GM03348 (cell line): ENCODE measurements at regions not wholly inside any gene's neighbourhood (a gene's known extent, or its start where the extent isn't known, plus 50 kb on each side); places are given as distances from the start of the nearest gene placed in this dataset.

Experiments
- DNase-seq: peaks from one replicate; pipeline ENCODE4 v3.0.0; 2012; ENCODE audit warnings: low spot score

DNA sequence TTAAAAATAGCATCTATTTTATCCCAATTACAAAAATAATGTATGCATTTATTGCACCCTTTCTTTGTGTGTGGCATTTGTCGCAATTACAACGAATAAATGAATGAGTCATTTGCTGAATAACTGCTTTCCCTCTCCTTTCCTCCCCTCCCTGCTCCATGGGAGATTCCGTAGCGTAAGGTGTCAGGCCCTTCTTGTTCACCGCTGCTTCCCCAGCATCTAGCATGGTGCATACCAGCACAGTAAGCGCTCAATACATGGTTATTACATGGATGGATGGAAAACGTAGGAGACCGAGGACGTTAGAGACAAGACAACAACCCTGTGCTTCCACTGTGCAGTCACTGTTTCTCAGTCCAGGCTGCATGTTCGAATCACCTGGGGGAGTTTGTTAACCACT is 336.0 kb upstream of the EEF2KMT start:
- no peak for DNase-seq

DNA sequence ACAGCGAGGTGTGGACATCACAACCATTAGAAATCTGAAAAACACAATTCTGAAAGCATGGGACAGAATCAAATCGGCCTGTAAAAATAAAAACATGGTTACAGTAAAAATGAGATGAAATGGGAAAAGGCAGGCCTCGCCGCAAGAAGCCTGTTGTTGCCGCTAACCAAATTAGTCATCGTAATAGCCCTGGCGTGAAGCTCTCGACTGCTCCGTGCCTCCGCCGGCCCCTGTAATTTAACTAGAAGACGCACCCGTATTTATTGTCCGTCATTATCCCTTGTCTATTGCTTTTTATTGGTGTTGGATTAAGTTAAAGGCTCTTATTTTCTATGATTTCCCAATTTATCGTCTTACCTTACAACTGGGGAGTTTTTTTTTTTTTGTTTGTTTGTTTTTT is 334.6 kb upstream of the EEF2KMT start:
- no peak for DNase-seq

- DNase-seq: no peak
These were observed 333.0 kb upstream of the EEF2KMT start for GRCh38 chr16:5430598-5430997.

DNA sequence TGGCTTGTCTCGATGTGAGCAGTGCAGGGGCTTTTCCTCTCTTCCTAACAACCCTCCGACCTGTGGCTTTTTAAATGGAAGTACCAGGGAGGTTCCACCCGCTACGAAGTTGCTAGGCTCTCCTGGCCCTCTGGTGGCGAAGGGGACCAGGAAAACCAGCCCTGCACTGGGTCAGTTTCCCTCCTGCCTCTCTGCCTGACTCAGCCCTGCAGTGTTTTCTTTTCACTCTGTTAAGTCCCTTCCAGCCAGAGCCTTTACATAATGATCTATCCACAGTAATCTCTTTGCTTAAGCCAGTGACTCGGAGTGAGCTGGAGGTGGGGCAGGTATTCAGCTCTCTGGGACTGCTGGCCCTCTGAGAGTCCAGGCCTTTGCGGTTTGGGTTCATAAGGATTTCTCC is 331.3 kb upstream of the EEF2KMT start:
- DNase-seq: no peak

DNA sequence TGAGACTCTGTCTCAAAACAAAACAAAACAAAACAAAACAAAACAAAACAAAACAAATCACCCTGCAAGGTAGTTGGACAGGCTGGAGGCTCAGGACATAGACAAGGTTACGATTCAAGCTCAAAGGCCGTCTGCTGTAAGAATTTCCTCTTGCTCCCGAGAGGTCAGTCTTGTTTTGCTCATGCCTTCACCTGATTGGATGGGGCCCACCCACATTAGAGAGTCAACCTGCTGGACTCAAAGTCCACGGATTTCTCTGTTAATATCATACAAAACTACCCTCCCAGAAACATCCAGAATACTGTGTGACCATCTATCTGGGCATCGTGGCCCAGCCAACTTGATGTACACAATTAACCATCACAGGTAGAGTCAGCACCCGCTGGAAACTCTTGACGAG is 330.0 kb upstream of the EEF2KMT start:
- no peak for DNase-seq

DNA sequence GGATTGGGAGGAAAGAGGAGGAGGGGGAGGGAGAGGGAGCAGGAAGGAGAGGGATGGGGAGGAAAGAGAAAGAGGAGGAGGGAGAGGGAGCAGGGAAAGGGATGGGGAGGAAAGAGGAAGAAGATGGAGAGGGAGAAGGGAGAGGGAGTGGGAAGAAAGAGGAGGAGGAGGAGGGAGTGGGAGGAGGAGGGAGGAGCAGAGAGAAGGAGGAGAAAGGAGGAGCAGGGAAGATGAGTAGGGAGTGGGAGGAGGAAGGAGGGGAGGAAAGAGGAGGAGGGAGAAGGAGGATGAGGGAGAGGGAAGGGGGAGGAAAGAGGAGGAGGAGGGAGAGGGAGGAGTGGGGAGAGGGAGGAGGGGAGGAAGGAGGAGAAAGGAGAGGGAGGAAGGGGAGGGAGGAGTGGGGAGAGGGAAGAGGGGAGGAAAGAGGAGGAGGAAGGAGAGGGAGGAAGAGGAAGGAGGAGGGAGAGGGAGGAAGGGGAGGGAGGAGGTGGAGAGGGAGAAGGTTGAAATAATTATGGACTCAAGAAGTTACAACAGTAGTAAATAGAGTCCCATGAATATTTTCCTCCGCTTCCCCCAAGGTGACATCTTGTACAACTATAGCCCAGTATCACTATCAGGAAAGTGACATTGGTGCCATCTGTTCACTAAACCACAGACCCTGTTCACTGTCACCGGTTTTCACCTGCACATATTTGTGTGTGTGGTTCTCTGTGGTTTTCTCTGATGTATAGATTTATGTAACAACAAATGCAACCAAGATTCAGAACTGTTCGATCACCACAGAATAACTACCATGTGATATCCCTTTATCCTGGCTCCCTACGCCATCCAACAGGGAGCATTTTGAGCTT is 325.3 kb upstream of the EEF2KMT start:
- DNase-seq: no peak

- no peak for DNase-seq
These were observed 324.5 kb upstream of the EEF2KMT start for GRCh38 chr16:5422047-5422446.

GRCh38 chr16:5416013-5416412 is 318.4 kb upstream of the EEF2KMT start:
- DNase-seq: no peak

- DNase-seq: no peak
These were observed 317.5 kb upstream of the EEF2KMT start for GRCh38 chr16:5415123-5415522.

GRCh38 chr16:5412731-5413130 is 315.1 kb upstream of the EEF2KMT start:
- DNase-seq: no peak

- DNase-seq: no peak
These were observed 300.6 kb upstream of the EEF2KMT start for GRCh38 chr16:5398203-5398602.

DNA sequence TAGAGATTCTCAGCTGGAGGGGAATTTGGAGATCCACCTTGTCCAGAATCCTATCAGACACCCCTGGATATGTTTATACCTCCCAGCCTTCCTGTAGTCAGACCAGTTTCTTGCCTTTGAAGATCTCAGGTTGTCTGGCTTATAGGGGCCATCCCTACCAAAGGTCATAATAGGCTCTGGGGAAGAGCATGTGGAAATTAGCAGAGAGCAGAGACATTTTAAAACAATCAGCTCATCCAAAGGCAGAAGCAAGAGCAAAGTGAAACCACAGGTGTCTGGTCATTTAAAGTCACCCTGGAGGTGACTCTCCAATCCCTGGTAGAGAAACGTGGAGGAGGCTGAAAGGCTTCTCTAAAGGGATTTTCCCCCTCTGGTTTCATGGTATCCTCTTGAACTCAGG is 299.3 kb upstream of the EEF2KMT start:
- DNase-seq: no peak

GRCh38 chr16:5393070-5393469 is 295.5 kb upstream of the EEF2KMT start:
- DNase-seq: no peak

DNA sequence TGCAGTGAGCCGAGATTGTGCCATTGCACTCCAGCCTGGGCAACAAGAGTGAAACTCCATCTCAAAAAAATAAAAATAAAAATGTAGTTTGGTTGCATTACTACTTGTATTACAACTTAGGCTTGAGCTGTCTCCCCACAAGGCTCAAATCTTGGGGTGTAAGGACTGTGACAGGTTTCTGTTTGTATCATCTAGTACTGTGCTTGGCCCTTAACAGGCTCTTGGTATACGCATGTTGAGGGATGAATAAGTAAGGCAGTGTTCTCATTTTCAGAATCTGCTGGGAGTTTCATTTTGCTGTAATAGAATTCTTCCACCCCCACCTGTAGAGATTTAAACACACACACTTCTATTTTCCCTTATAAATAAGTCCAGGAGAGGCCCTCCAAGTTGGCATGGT is 289.4 kb upstream of the EEF2KMT start:
- no peak for DNase-seq

DNA sequence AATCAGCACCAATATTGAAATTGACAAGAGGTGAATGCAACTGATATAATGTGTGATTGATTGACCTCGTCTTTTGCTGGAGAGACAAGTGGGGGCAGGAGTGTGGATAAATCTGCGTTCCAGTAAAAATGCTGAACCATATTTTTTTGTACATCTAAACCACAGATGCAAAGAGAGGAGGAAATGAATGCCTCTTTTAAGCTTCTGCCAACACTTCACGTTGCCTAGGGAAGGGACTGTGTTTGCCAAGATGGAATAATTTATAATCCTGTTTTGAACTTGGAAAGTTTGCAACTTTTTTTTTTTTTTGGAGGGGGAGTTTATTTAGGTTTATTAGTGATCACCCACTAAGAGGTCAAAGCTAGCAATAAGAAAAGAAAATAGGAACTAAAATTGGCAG is 288.2 kb upstream of the EEF2KMT start:
- no peak for DNase-seq

- DNase-seq: no peak
These were observed 287.5 kb upstream of the EEF2KMT start for GRCh38 chr16:5385115-5385514.

- DNase-seq: no peak
These were observed 286.1 kb upstream of the EEF2KMT start for GRCh38 chr16:5383737-5384136.

GRCh38 chr16:5382484-5382883 is 284.9 kb upstream of the EEF2KMT start:
- DNase-seq: no peak

GRCh38 chr16:5381481-5381880 is 283.9 kb upstream of the EEF2KMT start:
- no peak for DNase-seq

DNA sequence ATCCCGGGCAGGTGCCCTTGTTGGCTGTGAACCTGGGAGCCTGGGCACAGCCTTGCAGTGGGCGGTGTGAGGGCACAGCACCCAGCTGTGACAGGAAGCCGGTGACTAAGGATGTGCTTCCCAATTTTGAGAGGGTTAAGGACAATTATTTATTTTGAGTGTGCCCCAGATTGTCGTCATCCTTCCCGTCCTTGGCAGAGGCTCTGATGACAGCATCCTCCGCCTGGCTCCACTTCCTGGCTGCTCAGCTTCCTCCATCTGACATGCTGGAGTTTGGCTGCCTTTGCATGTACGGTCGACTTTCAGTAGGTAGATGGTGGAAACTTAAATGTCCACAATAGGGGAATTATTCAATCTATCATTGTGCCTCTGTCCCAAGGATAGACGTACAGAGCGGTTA is 282.4 kb upstream of the EEF2KMT start:
- DNase-seq: no peak

DNA sequence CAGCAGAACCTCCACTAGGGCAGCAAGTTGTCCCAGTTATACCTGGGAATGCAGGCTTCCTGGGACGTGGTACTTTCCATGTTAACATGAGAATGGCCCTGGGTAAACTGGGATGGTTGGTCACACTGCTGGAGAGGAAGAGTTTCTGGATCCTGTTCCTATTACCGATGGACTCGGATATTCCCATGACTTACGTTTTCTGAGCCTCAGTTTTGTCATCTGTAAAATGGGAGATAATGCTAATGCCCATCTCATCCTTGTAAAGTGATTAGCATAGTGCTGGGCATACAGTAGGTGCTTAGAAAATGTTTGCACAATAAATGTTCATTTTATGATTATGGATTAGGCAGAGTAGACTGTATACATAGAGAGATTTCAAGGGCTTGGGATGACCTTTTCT is 280.9 kb upstream of the EEF2KMT start:
- no peak for DNase-seq

DNA sequence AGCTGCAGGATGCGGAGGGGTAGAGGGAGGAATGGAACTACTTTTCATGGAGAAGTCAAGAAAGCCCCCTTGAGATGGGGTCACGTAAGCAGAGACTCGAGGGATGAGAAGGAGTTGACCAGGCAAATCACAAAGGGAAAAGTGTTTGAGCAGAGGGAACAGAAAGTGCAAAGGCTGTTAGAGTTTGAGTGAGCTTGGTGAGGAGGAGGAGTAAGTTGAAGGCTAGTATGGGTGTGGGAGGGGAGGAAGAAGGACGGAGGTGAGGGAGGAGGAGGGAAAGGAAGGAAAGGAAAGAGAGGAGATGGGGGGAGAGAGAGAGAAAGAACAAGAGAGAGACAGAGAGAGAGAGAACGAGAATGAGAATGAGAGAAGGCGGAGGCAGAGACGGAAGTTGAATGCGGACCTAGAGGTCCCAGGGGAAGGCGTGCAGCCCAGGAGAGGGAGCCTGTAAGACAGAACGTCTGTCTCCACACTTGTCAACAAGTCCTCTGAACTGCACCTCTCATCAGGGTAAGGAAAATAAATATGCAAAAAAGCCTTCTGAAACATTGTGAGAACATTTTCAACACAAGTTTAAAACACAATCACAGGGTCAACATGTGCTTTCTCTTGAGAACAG is 279.8 kb upstream of the EEF2KMT start:
- no peak for DNase-seq

DNA sequence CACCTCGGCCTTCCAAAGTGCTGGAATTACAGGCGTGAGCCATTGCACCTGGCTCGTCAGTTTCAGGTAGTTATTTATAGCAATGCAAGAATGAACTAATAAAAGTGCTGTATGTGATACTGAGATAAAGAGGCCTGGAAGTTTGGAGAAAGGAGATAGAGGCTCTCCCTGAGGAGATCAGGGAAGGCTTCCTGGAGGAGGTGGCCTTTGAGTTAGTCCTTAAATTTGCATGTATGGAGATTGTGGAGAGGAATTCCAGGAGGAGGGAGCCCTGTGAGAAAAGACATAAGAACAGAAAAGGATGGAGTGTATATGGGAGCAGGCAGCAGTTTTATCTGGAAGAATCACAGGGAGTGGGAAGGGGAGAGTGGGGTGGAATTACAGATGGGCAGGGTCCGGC is 276.6 kb upstream of the EEF2KMT start:
- DNase-seq: no peak

- no peak for DNase-seq
These were observed 270.4 kb upstream of the EEF2KMT start for GRCh38 chr16:5367951-5368350.
